CD4-positive, alpha-beta T cell treated with Interferon alpha-2 for 1 hour (primary cell): ENCODE measurements at regions not wholly inside any gene's neighbourhood (a gene's known extent, or its start where the extent isn't known, plus 50 kb on each side); places are given as distances from the start of the nearest gene placed in this dataset.

Source experiments
- DNase-seq, 2 donors: peaks; one replicate each; pipeline ENCODE4 v3.0.0-alpha.2; 2020 to 2022

DNA sequence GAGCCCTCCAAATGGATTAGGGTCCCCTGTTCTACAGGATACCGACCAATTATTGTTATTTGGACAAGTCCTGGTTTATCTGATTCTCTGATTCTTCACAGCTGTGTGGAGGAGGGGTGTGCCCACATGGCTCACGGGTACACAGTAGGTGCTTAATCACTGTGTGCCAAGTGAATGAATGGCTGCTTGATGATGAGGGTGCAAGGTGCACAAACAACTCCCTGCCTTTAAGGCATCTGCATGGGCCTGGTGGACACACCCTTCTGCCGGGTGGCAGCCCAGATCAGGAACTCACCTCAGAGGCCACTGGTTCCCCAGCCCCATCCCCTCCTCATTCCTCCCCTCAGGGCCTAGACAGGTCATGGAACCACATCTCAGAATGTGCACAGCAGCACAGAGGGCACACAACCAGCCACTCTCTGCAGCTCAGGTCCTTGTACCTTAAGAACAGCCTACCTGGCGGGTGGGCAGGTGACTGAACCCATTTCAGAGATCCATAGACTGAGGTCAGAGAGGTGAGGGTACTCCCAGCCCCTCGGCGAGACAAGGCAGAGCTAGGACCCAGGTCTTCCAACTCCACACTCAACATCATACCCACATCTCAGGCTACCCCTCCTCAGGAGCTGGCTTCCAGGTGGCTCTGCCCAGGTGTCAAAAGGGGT, 50.3 kb downstream of the SHANK2 start:
- no peak for DNase-seq

DNA sequence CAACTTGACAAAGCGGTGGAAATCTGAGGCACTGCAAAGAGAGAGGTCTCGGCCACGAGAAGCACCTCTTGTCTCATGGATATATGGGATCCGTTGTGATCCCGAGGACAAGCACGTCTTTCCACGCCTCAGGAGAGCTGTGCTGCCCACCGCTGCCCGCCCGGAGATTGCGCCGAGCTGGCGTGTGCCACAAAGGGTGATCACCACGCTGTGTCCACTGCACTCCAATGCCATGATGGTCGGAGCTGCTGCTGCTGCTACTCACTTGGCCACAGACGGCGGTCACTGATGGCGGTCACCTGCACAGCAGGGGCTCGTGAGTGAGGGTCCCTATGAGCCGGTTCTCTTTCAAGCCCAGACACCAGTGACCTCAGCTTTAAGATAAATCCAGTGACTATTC, 51.1 kb downstream of the SHANK2 start:
- DNase-seq, result no peak

DNA sequence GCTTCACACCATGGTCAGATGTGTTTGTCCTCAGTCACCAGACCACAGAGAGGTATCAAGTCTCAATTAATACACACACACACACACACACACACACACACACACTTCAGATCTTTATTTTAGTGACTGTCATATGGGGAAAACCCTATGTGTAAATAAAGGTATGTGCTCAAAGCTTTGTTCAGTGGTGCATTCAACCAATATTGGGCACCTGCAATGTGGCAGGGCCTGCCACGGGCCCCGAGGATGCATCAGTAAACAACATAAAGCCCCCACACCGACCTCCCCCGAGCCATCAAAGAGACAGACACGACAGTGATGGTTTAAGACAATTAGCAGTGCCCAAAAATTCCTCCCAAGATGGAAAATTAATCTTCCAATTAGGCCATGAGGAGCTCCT, 51.6 kb downstream of the SHANK2 start:
- DNase-seq, result no peak

DNA sequence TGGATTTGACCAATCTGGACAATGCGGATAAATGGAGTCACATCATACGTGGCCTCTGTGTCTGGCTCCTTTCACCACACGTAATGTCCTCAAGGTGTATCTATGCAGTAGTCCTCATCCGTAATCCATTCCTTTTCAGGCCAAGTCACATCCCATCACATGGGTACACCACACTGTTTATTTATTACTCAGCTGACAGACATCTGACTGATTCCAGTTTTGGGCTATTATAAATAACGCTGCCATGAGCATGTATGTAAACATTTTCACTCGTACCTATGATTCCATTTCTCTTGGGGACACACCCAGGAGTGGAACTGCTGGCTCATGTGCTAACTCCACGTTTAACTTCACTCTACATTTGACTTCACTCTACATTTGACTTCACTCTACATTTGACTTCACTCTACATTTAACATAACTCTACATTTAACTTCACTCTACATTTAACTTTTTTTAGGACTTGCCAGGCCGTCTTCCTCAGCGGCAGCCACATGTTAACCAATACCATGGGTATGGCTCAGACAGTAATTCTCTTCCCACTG, 52.1 kb downstream of the SHANK2 start:
- no peak for DNase-seq

DNA sequence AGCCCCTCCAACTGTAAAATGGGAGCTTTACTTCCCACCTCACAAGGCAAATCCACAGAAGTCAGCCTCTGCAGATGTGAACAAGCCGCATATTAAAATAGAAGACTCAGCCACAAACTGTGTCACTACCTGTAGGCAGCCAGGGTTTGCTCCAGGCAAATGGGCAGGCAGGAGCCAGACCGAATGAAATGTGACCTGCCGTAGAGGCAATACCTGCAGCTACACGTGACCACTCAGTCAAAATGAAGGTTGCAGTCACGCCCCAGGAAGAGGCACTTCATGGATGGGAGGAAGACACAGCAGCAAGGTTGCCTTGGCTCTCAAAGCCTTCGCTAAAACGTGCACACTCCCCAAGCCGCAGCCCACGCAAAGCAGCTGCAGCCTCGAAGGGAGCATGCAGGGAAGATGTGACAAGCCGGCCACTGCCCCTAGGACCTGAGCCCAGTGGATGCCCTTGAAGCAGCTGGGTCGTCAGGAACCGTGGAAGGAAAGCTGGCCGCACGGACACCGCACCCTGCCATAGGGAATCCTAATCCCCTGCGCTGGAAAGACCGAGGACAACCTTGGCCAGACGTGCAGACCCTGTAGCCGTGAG, 53.1 kb downstream of the SHANK2 start:
- DNase-seq, result no peak

DNA sequence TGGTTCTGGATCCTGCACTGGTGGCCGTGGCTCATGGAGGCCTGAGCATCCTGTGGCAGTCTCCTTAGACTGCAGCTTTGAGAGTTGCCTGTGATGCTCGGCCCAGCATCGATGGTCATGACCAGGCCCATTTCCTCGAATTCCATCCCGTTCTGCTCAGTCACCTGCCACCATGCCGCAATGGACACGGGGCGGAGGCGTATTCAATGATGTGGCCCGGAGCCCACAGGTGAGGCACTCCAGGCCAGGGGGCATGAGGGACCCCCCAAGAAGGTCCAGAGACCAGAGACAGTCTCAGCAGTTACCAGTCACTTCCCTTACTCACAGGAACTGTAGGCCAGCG, 53.6 kb downstream of the SHANK2 start:
- DNase-seq, result no peak

DNA sequence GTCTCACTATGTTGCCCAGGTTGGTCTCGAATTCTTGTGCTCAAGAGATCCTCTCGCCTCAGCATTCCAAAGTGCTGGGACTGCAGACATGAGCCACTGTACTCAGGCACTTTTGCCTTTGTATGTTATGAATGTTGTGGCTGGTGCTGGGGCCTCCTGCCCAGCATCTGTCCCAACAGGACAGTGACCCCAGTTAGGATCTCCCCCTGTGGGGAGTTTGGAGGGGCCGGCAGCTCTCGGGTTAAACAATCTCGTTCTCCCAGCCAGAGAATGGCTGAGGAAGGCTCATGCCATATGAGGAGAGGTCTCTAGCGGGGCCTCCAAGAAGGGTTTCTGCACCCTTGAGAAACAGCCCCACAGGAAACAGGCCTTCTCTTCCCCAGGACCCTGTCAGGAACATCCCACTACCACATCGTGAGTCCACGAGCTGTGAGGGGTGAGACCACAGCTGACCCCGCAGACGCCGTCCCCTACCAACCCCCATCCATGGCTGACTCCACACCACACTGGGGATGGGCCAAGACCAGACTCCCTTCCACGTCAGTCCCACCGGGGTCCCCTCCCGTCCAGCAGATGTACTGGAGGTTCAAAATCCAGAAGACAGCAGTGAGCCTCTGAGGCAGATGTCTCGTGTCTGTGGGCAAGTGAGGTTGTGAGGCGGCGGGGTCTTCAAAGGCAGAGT, 54.1 kb downstream of the SHANK2 start:
- no peak for DNase-seq

DNA sequence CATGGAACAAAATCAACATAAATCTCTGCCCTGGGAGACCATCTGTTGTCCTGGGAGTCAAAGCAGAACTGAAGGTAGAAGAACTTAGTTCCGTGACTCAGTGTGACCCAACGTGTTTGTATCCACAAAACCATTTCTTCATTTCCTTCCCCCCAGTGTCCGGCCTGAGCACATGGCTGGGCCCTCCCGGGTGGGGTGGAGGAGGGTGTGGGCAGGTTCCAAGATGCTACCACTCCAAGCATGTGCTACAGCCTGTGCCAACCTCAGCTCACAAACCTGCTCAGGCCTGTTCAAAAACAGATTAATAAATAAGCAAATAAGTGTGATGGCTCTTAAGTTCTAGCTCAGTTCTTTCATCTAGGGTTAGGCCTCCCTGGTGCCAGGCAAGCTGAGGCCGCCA, 55.3 kb downstream of the SHANK2 start:
- DNase-seq, result no peak

DNA sequence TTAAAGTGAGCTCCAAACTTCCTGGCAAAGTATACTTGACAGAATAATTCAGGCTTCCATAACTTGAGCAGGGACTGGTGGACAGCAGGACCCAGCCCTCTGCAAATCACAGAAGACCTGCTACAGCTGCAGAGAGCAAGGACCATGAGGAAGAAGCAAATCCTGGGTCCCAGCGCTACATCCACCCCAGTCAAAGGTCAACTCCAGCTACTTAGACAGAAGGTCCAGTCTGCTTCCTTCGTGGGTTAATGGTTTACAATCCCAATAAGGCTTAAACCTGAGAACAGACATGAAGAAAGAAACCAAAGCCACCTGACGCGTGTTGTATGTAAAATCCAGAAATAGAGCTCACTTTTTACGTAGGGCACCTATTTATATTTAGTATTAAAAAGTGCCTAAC, 57.7 kb downstream of the SHANK2 start:
- no peak for DNase-seq

DNA sequence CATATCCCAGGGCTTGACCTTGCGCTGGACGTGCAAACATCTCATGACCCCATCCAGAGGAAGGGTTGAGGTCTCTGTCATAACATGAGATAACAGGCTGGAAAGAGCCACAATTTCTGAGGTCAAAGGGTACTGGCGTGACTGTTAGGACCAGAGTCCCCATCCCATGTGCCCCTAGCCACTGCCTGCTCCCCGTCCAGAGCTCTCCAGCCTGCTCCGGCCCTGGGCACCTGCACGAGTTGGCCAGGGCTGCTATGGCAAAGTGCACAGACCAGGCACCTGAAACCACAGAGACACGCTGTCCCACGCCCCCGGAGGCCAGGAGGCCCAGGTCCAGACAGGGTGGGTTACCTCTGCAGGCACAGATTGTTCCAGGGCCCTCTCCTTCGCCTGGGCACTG, 58.9 kb downstream of the SHANK2 start:
- no peak for DNase-seq

DNA sequence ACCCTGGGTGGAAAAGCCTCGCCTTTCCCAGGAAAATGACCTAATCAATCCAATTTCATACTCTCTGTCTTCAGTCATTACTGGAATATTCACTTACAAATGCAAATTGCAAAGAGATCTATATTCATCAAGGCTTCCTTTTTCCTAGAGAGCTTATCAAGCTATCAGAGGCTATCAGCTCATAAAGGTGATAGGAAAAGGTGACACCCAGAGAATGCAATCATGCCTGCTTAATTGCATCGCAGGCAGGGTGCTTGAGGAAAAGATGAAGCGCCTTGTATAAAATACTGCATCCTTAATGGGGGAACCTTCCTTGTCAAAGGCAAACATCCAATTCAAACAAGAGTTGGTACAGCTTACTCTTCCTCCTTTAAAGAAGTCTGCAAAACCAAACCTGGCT, 59.7 kb downstream of the SHANK2 start:
- DNase-seq, result no peak

DNA sequence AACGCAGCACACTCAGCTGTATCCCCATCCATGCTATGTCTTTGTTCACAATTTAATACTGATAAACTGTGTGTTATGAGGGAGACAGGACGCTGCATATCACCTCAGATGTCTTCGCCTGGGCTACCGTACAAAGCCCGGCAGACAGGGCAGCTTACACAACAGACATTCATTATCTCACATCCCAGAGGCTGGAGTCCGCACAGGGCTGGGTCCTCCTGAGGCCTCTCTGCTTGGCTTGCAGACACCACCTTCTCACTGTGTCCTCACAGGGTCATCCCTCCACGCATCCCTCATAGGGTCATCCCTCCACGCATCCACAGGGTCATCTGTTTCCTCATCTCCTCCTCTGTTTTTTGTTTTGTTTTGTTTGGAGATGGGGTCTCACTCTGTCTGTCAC, 61.2 kb downstream of the SHANK2 start:
- DNase-seq, result no peak

DNA sequence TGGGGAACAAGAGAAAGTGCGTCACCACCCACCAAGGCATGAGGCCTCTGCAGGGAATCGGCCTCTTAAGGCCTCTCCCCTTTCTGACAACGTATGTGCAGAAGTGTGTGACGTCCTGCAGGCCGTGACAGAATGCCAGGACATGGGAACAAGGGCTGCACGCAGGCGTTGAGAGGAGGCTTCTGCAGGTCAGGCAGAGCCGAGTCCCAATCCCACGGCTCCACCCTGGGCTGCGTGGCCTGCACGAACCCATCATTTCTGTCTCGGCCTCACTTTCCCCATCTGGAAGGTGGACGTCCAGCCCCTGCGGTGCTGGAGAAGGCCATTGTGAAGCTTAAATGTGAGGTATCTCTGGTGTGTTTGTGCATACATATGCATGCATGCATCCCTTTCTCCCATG, 61.8 kb downstream of the SHANK2 start:
- DNase-seq, result no peak

DNA sequence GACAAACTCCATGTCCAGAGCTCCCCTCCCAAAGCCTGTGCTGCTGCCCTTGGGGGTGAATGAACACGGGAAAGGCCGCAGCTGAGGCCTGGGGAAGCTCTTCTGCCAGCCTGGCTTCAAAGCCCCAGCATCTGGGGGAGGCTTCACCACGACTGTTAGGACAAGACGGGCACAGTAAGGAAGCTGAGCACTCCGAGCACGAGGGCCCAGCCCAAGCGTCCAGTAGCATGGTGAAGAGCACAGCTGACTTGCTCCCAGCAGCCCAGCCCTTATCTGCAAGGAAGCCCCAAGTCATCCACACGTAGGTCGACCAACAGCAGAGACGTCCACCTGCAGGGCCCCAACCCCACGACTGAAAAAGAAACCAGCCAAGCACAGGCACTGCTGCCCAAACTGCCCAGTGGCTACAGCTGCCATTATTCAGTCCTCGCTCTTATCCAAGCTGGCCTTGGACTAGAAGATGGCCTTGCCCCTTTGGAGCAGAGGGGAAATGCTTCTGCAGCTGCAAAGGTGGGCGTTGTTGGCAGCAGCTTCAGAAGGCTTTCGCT, 62.5 kb downstream of the SHANK2 start:
- no peak for DNase-seq

DNA sequence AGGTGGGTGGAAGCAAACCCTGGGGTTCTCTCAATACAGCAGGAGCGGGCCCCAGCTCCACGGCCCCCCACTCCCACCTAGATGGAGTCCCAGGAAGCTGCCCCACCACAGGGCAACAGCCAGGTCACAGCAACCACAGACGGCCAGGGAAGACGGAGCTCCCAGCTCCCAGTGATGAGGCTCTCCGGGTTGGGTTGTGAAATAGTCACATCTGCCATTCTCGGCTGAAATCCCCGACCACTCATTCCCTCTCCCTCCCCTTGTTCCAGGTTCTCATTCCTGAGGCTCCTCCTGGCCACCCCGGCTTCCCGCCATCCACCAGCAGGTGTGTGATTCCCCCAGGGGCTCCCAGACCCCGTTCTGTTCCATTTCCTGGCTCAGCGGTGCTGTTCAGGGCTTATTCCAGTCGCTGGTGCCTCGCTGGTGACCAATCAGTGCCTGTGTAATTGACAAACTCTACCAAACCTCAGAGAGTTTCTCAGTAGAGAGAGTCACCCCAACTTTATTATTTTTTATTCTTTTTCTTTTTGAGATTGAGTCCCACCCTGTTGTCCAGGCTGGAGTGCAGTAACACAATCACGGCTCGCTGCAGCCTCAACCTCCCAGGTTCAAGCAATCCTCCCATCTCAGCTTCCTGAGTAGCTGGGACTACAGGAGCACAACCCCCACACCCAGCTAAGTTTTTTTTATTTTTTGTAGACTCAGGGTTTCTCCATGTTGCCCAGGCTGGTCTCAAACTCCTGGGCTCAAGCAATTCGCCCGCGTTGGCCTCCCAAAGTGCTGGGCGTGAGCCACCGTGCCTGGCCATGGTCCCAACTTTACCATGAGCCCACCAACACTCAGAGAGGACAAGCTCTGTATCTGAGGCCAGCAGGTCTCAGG, 63.2 kb downstream of the SHANK2 start:
- no peak for DNase-seq

DNA sequence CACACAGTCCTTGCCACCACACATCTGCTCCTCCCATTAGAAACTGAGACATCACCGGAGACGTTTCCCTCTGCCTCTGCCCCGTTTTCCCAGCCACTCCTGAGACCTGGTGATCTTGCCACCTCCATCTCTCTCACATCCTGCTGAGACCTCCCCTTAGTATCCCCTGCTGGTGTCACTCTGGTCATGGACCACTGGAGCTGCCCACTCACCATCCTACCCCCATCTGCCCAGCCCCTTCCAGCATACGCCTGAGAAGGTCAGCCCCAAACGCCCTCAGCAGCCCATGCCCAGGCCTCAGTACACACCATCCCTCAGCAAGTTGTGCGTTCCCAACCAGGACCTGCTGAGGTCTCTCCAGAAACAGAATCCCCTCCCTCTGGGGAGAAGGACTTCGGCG, 64.3 kb downstream of the SHANK2 start:
- no peak for DNase-seq

DNA sequence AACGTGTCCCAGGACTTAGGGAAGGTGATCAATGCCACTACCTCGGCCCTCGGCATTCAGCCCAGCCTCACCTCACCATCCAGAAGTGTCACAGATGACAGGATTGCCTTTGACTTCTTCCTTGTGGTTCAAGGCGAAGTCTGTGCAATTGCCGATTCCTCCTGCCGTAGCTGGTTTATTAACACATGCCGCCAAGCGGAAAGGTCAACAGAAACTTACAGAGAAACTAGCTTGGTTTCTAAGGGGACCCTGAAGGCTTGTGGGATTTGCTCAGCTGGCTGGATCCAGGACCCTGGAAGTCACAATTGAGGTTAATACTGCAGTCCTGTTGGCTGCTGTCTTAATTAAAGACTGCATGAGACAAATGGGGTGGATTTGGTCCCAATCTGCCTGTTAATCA, 65.6 kb downstream of the SHANK2 start:
- no peak for DNase-seq

DNA sequence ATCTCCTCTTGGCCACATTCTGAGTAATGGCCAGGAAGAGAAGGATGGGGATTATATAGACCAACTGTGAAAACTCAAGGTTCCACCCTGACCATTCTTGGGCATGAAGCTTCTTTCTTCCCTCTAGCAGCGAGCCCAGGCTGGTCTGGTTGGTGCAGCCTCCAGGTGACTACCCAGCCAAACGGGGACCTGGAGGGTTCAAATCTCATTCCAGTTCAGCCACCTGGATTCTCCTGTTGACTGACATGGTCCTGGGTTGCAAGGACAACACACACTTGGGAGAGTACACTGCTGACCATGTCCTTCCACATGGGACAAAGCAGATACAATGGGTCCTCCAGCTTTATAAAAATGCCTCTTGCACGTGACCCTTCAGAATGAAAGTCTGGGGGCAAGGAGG, 67.0 kb downstream of the SHANK2 start:
- DNase-seq, result no peak

DNA sequence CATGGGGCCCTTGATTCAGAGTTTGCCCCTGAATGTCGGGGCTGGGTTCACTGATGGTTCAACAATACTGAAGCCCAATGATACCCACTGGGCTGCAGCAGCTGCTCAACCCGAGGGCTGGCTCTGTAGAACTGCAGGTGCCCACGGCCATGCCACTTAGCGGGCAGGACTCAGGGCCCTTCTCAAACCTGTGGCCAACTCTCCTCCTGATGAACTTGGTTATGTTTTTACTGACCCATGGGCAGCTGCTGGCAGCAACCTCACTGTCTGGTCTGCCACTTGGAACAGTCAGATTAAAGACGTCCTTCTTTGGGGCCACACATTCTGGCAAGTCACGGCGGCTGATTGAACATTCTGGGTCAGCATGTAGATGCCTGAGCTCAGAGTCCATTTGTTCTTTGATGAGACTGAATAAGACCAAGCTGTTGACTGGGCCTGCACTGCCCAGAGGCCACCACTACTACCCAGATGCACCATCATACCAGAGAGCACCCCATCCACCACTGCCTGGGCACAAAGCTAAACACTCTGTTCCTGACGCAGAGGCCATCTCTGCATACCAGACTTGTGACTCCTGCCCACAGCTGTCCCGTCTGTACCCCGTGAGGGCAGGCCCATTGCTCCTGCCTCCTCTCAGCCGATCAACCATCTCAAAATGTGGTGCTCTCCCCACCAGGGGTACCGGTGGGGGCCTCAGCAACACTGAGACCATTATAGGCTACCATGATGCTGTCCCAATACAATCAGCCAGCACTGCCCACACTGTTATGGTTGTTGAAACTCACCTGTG, 67.8 kb downstream of the SHANK2 start:
- DNase-seq, result no peak

DNA sequence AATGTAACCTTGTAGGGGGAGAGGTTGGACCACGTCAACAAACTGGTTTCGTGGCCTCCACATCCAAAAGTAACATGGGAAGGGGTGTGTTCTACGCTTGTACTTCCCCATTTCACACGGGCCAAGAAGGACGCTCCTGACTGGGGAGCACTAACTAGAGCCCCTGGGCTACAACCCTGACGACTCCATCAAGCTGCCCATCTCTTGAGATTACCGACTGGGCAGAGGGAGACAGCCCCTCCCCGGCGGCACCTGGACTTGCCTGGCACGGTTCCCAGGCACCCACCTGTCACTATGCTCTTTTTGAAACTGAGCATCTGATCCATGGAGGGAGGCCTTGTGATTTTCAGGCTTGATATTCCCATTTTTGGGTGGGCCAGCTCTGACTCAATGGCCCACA, 68.5 kb downstream of the SHANK2 start:
- no peak for DNase-seq

DNA sequence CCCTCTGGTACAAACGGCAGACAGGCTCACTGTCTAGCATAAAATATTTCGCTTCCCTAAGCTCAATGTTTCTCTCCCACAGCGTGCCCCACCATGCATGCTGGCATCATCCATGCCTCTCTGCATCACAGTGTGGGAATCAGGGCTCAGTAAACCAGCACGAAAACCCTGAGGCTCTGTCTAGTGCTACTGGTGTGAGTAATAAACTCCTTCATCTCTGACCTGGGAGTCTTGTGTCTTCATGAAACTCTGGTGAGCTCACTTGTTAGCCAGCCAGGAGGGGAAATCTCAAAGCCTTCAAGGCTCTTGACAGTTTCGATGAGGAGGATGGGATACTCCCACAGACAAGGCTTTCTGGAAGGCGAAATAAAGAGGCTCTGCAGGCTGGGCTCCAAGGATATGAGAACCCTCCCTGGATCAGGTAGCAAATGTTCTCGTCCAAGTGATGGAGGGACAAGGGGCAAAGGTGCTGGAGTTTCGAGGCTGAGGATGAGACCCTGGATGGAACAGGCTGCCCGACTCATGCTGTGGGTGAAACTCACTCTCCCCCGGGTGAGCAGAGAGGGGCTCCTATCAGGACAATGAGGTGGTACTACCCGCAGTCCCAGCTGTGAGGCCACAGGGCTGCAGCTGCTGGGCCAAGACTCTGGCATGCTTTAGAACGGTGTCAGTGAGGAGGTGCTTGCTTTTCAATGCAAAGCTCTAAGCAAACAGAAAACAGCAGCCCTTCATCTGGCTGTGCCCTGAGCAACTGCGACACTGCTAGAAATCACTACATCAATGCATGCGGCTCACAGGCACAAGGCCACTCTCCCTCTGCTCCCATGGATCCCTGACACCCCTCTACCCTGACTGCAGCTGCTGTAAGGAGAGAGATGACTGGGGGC, 69.3 kb downstream of the SHANK2 start:
- no peak for DNase-seq
